Neural progenitor cell (in vitro differentiated cells): ENCODE measurements at regions not wholly inside any gene's neighbourhood (a gene's known extent, or its start where the extent isn't known, plus 50 kb on each side); places are given as distances from the start of the nearest gene placed in this dataset.

Experiments used
- DNase-seq: peaks from one replicate; pipeline ENCODE4 v3.0.0-alpha.2; 2016; ENCODE audit warnings: low spot score
- H2AFZ ChIP-seq: fragments of 200-600 bp; sonication (generic); replicated peaks from 2 replicates; pipeline ENCODE4 v1.6.1; 2016; ENCODE audit warnings: antibody characterized with exemption
- H3F3A ChIP-seq: fragments of 200-600 bp; sonication (generic); 2 replicates; pipeline ENCODE4 v1.6.1; 2016; ENCODE audit warnings: antibody characterized with exemption, low read depth
- H3K27ac ChIP-seq: fragments of 200-600 bp; sonication (generic); 2 replicates; pipeline ENCODE4 v1.5.1; 2016; ENCODE audit warnings: mild to moderate bottlenecking
- H3K27me3 ChIP-seq: fragments of 200-600 bp; sonication (generic); 2 replicates; pipeline ENCODE4 v1.6.1; 2016; ENCODE audit warnings: mild to moderate bottlenecking, moderate library complexity
- H3K36me3 ChIP-seq: fragments of 200-600 bp; sonication (generic); 2 replicates; pipeline ENCODE4 v1.5.1; 2016
- H3K4me1 ChIP-seq: fragments of 200-600 bp; sonication (generic); 2 replicates; pipeline ENCODE4 v1.6.1; 2016; ENCODE audit warnings: mixed run types
- H3K4me2 ChIP-seq: fragments of 200-600 bp; sonication (generic); 2 replicates; pipeline ENCODE4 v1.6.1; 2016
- H3K4me3 ChIP-seq: fragments of 200-600 bp; sonication (generic); 2 replicates; pipeline ENCODE4 v1.5.1; 2016
- H3K79me2 ChIP-seq: fragments of 200-600 bp; sonication (generic); 2 replicates; pipeline ENCODE4 v1.6.1; 2016; ENCODE audit warnings: low read depth
- H3K9ac ChIP-seq: fragments of 200-600 bp; sonication (generic); 2 replicates; pipeline ENCODE4 v1.6.1; 2016
- H3K9me3 ChIP-seq: fragments of 200-600 bp; sonication (generic); 2 replicates; pipeline ENCODE4 v1.5.1; 2016; ENCODE audit warnings: low read depth
- H4K20me1 ChIP-seq: fragments of 200-600 bp; sonication (generic); 2 replicates; pipeline ENCODE4 v1.6.1; 2016; ENCODE audit warnings: low read depth
- H3K27ac Mint-ChIP-seq: 3 replicates; pipeline ENCODE4 v1.8.0; 2021; ENCODE audit warnings: mixed read lengths
- H3K27me3 Mint-ChIP-seq: 2 replicates; pipeline ENCODE4 v1.8.0; 2022; ENCODE audit warnings: low read depth, mild to moderate bottlenecking, inconsistent platforms, moderate library complexity, mixed read lengths; ENCODE audit not compliant: insufficient read depth
- H3K36me3 Mint-ChIP-seq: 3 replicates; pipeline ENCODE4 v1.8.0; 2021; ENCODE audit warnings: mixed read lengths
- H3K4me1 Mint-ChIP-seq: 3 replicates; pipeline ENCODE4 v1.8.0; 2021; ENCODE audit warnings: mixed read lengths
- H3K4me3 Mint-ChIP-seq: 3 replicates; pipeline ENCODE4 v1.8.0; 2021; ENCODE audit warnings: mild to moderate bottlenecking, moderate library complexity, mixed read lengths
- H3K9me3 Mint-ChIP-seq: 3 replicates; pipeline ENCODE4 v1.8.0; 2020; ENCODE audit warnings: mixed read lengths
- EZH2 ChIP-seq: fragments of 200-600 bp; sonication (generic); IDR thresholded peaks from 2 replicates; pipeline ENCODE4 v1.6.1; 2017; ENCODE audit warnings: antibody characterized with exemption, mild to moderate bottlenecking, moderate library complexity
- EZH2phosphoT487 ChIP-seq: fragments of 200-600 bp; sonication (generic); IDR thresholded peaks from 2 replicates; pipeline ENCODE4 v1.6.1; 2017; ENCODE audit warnings: antibody characterized with exemption
- TF ChIP-seq, protein P1 (sequence below): fragments of 200-600 bp; sonication (generic); IDR thresholded peaks from 2 replicates; pipeline ENCODE4 v1.5.1; 2017; ENCODE audit warnings: antibody characterized with exemption, mild to moderate bottlenecking

GRCh38 chr2:138157372-138157771, 193.1 kb downstream of the HNMT start:
- H3K36me3 Mint-ChIP-seq = no peaks in the 10 kb centered on the region
- H3K9ac ChIP-seq = no peak overlapping the region
- no peaks in the 10 kb centered on the region for H4K20me1 ChIP-seq
- H3K4me2 ChIP-seq = no peak overlapping the region
- no peak for DNase-seq
- TF ChIP-seq EZH2phosphoT487 = no peak
- TF ChIP-seq, protein P1, sequence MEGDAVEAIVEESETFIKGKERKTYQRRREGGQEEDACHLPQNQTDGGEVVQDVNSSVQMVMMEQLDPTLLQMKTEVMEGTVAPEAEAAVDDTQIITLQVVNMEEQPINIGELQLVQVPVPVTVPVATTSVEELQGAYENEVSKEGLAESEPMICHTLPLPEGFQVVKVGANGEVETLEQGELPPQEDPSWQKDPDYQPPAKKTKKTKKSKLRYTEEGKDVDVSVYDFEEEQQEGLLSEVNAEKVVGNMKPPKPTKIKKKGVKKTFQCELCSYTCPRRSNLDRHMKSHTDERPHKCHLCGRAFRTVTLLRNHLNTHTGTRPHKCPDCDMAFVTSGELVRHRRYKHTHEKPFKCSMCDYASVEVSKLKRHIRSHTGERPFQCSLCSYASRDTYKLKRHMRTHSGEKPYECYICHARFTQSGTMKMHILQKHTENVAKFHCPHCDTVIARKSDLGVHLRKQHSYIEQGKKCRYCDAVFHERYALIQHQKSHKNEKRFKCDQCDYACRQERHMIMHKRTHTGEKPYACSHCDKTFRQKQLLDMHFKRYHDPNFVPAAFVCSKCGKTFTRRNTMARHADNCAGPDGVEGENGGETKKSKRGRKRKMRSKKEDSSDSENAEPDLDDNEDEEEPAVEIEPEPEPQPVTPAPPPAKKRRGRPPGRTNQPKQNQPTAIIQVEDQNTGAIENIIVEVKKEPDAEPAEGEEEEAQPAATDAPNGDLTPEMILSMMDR = no peak
- no peak for TF ChIP-seq EZH2
- no peaks in the 10 kb centered on the region for H3K27me3 ChIP-seq
- H3K4me1 ChIP-seq = no peaks in the 10 kb centered on the region
- no peaks in the 10 kb centered on the region for H3K27me3 Mint-ChIP-seq
- no peak overlapping the region for H3K27ac ChIP-seq
- no peak overlapping the region for H3K4me3 ChIP-seq
- H3K27ac Mint-ChIP-seq = no peak overlapping the region
- no peaks in the 10 kb centered on the region for H3K9me3 Mint-ChIP-seq
- H3K4me1 Mint-ChIP-seq = no peaks in the 10 kb centered on the region
- H2AFZ ChIP-seq = no peak overlapping the region
- no peaks in the 10 kb centered on the region for H3K79me2 ChIP-seq
- no peaks in the 10 kb centered on the region for H3K9me3 ChIP-seq
- H3F3A ChIP-seq = no peaks in the 10 kb centered on the region
- H3K4me3 Mint-ChIP-seq = no peak overlapping the region
- H3K36me3 ChIP-seq = no peaks in the 10 kb centered on the region

GRCh38 chr2:138170485-138170884, 206.2 kb downstream of the HNMT start:
- Histone ChIP-seq H3K4me3 (no peak overlapping the region), H3K9me3 (no peaks in the 10 kb centered on the region), H3K27me3 (no peaks in the 10 kb centered on the region), H4K20me1 (no peaks in the 10 kb centered on the region), H3K36me3 (no peaks in the 10 kb centered on the region), H3K9ac (no peak overlapping the region), H3F3A (no peaks in the 10 kb centered on the region), H2AFZ (no peak overlapping the region), H3K4me2 (no peak overlapping the region), H3K79me2 (no peaks in the 10 kb centered on the region), H3K27ac (no peak overlapping the region), H3K4me1 (no peaks in the 10 kb centered on the region)
- TF ChIP-seq, protein P1 = no peak
- TF ChIP-seq EZH2 (no peak), EZH2phosphoT487 (no peak)
- Mint-ChIP-seq H3K27me3 (peaks cover 2% of the 10 kb centered on the region), H3K27ac (no peak overlapping the region), H3K4me3 (no peak overlapping the region), H3K4me1 (no peaks in the 10 kb centered on the region), H3K36me3 (no peaks in the 10 kb centered on the region), H3K9me3 (peaks cover 3% of the 10 kb centered on the region)
- DNase-seq = no peak

DNA sequence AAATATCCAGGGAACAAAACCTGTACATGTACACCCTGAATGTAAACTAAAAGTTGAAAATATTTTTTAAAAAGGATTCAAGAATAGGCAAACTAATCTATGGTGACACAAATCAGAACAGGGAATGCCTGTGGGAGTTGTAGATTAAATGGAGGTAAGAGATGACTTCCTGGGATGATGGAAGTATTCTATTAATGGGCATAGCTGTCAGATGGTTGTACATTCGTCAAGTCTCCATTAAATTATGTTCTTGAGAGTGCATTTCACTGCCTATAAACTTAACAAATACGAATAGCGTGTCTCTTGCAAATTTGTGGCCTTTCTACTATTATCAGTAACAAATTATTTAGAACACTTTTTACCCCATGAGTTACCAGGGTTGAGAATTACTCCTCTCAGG, 207.0 kb downstream of the HNMT start:
- H4K20me1 ChIP-seq = no peaks in the 10 kb centered on the region

More for the DNA sequence above, 207.0 kb downstream of the HNMT start:
- Histone ChIP-seq H3K27ac (no peak overlapping the region), H3K4me2 (no peak overlapping the region), H2AFZ (no peak overlapping the region), H3K27me3 (no peaks in the 10 kb centered on the region), H3K9me3 (no peaks in the 10 kb centered on the region), H3K36me3 (no peaks in the 10 kb centered on the region), H3K9ac (no peak overlapping the region), H3K79me2 (no peaks in the 10 kb centered on the region), H3K4me3 (no peak overlapping the region), H3F3A (no peaks in the 10 kb centered on the region), H3K4me1 (no peaks in the 10 kb centered on the region)
- no peaks in the 10 kb centered on the region for H3K27me3 Mint-ChIP-seq
- no peak overlapping the region for H3K27ac Mint-ChIP-seq
- DNase-seq = no peak
- no peak for TF ChIP-seq EZH2phosphoT487
- TF ChIP-seq, protein P1 = no peak
- TF ChIP-seq EZH2 = no peak
- H3K36me3 Mint-ChIP-seq = no peaks in the 10 kb centered on the region
- H3K4me3 Mint-ChIP-seq = no peak overlapping the region
- H3K4me1 Mint-ChIP-seq = no peaks in the 10 kb centered on the region
- H3K9me3 Mint-ChIP-seq = peaks cover 3% of the 10 kb centered on the region
